K562 (cell line): ENCODE measurements at regions not wholly inside any gene's neighbourhood (a gene's known extent, or its start where the extent isn't known, plus 50 kb on each side); places are given as distances from the start of the nearest gene placed in this dataset.

Experiments
- ATAC-seq: fragments of 200-7000 bp; cut with Tn5 transposase; 3 replicates; pipeline ENCODE4 v1.9.1; 2020; ENCODE audit warnings: moderate library complexity
- BruUV-seq: library from RNA; stranded (reverse); fragments of 400-500 nt; replicated peaks from 2 replicates; lab custom pipeline; 2021; lab: Mats Ljungman, UMichigan
- CTCF ChIA-PET: fragments of 300-600 bp; formaldehyde crosslinking; extraction: SDS; loops from one replicate; lab custom pipeline; 2021; ENCODE audit warnings: low intra/inter-chr PET ratio; lab: Yijun Ruan, JAX
- POLR2A ChIA-PET: fragments of 300-600, 350-650 bp; sonication (Branson Sonifier 250); formaldehyde crosslinking; extraction: SDS; loops from one replicate; lab custom pipeline; 2021; ENCODE audit warnings: antibody characterized with exemption, inconsistent platforms; lab: Yijun Ruan, JAX
- DNase-seq, 4 experiments: peaks; one replicate each; pipeline versions ENCODE4 v3.0.0 to v3.0.0-alpha.2; 2011 to 2018; ENCODE audit warnings: low spot score in 3 of 4, mixed read lengths in 3 of 4; ENCODE audit errors: extremely low read depth in 1 of 4
- FAIRE-seq: peaks from 2 replicates; lab custom pipeline; 2011; peaks lifted over from hg19 to GRCh38; lab: Jason Lieb, UNC
- H2AFZ ChIP-seq: 2 replicates; pipeline ENCODE4 v1.6.0; 2011; ENCODE audit warnings: low read depth, low read length, control low read depth, inconsistent platforms
- H3K27ac ChIP-seq: fragments of 200-600 bp; 3 replicates; pipeline ENCODE4 v1.8.0; 2011; ENCODE audit warnings: low read depth, mild to moderate bottlenecking, control low read depth, inconsistent platforms, low read length, moderate library complexity, mixed read lengths; ENCODE audit errors: extremely low read depth
- H3K27me3 ChIP-seq, 2 experiments: fragments of 300-600 bp in 1 of 2; 2 replicates in 1 of 2; 3 replicates in 1 of 2; pipeline versions ENCODE4 v1.6.0 to v1.8.0; 2011; ENCODE audit warnings: inconsistent platforms in 2 of 2, low read length in 2 of 2, mild to moderate bottlenecking in 1 of 2, mixed read lengths in 1 of 2, moderate library complexity in 1 of 2; ENCODE audit not compliant: control insufficient read depth in 2 of 2, insufficient read depth in 2 of 2
- H3K36me3 ChIP-seq: fragments of 300-600 bp; 3 replicates; pipeline ENCODE4 v1.8.0; 2011; ENCODE audit warnings: mild to moderate bottlenecking, low read length, inconsistent platforms; ENCODE audit not compliant: control insufficient read depth, insufficient read depth
- H3K4me1 ChIP-seq, 2 experiments: fragments of 200-600 bp in 1 of 2; replicated peaks in 1 of 2; 2 replicates in 1 of 2; 3 replicates in 1 of 2; pipeline versions ENCODE4 v1.5.1 to v1.8.0; 2011; ENCODE audit warnings: inconsistent platforms in 2 of 2, low read length in 2 of 2, mild to moderate bottlenecking in 1 of 2, mixed read lengths in 1 of 2, moderate library complexity in 1 of 2; ENCODE audit not compliant: control insufficient read depth in 2 of 2, insufficient read depth in 2 of 2
- H3K4me2 ChIP-seq: 2 replicates; pipeline ENCODE4 v1.6.1; 2011; ENCODE audit warnings: low read length, control low read depth, inconsistent platforms, mixed read lengths; ENCODE audit not compliant: insufficient read depth
- H3K4me3 ChIP-seq: fragments of 200-600 bp; sonication (generic), shearing (Covaris generic); 2 replicates; pipeline ENCODE4 v1.5.1; 2016; ENCODE audit warnings: control low read depth, inconsistent platforms
- H3K79me2 ChIP-seq: fragments of 200-600 bp; 3 replicates; pipeline ENCODE4 v1.8.0; 2011; ENCODE audit warnings: low read length, inconsistent platforms; ENCODE audit not compliant: control insufficient read depth, insufficient read depth
- H3K9ac ChIP-seq, 2 experiments: 2 replicates each; pipeline versions ENCODE4 v1.6.0 to v1.6.1; 2011; ENCODE audit warnings: low read depth in 2 of 2, low read length in 2 of 2, control low read depth in 1 of 2, inconsistent platforms in 1 of 2, mild to moderate bottlenecking in 1 of 2, mixed read lengths in 1 of 2; ENCODE audit not compliant: insufficient read depth in 1 of 2
- H3K9me1 ChIP-seq: one replicate; pipeline ENCODE4 v1.6.0; 2011; ENCODE audit warnings: inconsistent platforms, mild to moderate bottlenecking, low read length, moderate library complexity; ENCODE audit not compliant: control insufficient read depth, insufficient read depth
- H3K9me3 ChIP-seq: replicated peaks from 2 replicates; pipeline ENCODE4 v1.5.1; 2011; ENCODE audit warnings: low read depth, low read length, inconsistent platforms; ENCODE audit not compliant: control insufficient read depth, insufficient read depth
- H4K20me1 ChIP-seq: replicated peaks from 2 replicates; pipeline ENCODE4 v1.6.1; 2011; ENCODE audit warnings: low read length, inconsistent platforms, mixed read lengths; ENCODE audit not compliant: control insufficient read depth, insufficient read depth
- CCNT2 ChIP-seq: IDR thresholded peaks from 2 replicates; pipeline ENCODE4 v1.6.1; 2011; ENCODE audit warnings: borderline replicate concordance, low read depth, mild to moderate bottlenecking, moderate library complexity, mixed read lengths, low read length; ENCODE audit not compliant: insufficient read length; ENCODE audit errors: extremely low read depth
- EP300 ChIP-seq: IDR thresholded peaks from 2 replicates; pipeline ENCODE4 v1.6.1; 2012; ENCODE audit warnings: low read length, improper control_type of control experiment
- FOXA1 ChIP-seq: fragments of 450-650 bp; IDR thresholded peaks from 2 replicates; pipeline ENCODE4 v1.6.1; 2016; ENCODE audit warnings: mild to moderate bottlenecking, borderline replicate concordance
- MCM3 ChIP-seq: fragments of 450-650 bp; IDR thresholded peaks from 2 replicates; pipeline ENCODE4 v1.6.1; 2016
- MEIS2 ChIP-seq: fragments of 450-650 bp; IDR thresholded peaks from 2 replicates; pipeline ENCODE4 v1.6.1; 2014; ENCODE audit warnings: mild to moderate bottlenecking; ENCODE audit not compliant: partially characterized antibody
- MYBL2 ChIP-seq, 2 experiments: fragments of 450-650 bp in 1 of 2; sonication (generic) in 1 of 2; formaldehyde crosslinking in 1 of 2; IDR thresholded peaks; 2 replicates each; pipeline versions ENCODE4 v1.6.1 to v1.8.1; 2017 to 2022; ENCODE audit warnings: borderline replicate concordance in 1 of 2, inconsistent platforms in 1 of 2, low read depth in 1 of 2, mild to moderate bottlenecking in 1 of 2, missing genetic modification reagents in 1 of 2, moderate library complexity in 1 of 2
- NFE2L1 ChIP-seq: fragments of 450-650 bp; IDR thresholded peaks from 2 replicates; pipeline ENCODE4 v1.6.1; 2016; ENCODE audit warnings: missing genetic modification characterization, low read depth, mild to moderate bottlenecking, missing compliant biosample characterization, moderate library complexity, borderline replicate concordance
- NR1H2 ChIP-seq: sonication (generic); formaldehyde crosslinking; IDR thresholded peaks from 2 replicates; pipeline ENCODE4 v1.4.0; 2020; ENCODE audit warnings: mild to moderate bottlenecking, missing genetic modification reagents
- POU5F1 ChIP-seq: fragments of 150-350 bp; IDR thresholded peaks from 2 replicates; pipeline ENCODE4 v1.6.1; 2014; ENCODE audit warnings: borderline replicate concordance, low read length, low read depth, mild to moderate bottlenecking; ENCODE audit not compliant: partially characterized antibody
- RBM17 ChIP-seq: fragments of 200-400 bp; formaldehyde crosslinking; IDR thresholded peaks from 2 replicates; pipeline ENCODE4 v1.6.1; 2017; ENCODE audit warnings: low read depth, mild to moderate bottlenecking, low read length, borderline replicate concordance
- RBM39 ChIP-seq: fragments of 200-400 bp; formaldehyde crosslinking; optimal IDR thresholded peaks from 2 replicates; pipeline ENCODE3; 2018; ENCODE audit warnings: low read depth, low read length
- SIX5 ChIP-seq, 2 experiments: IDR thresholded peaks; 2 replicates each; pipeline ENCODE4 v1.6.1; 2011; ENCODE audit warnings: low read length in 2 of 2, borderline replicate concordance in 1 of 2, low read depth in 1 of 2, mild to moderate bottlenecking in 1 of 2, moderate library complexity in 1 of 2; ENCODE audit not compliant: insufficient read depth in 1 of 2
- TSC22D4 ChIP-seq: fragments of 450-650 bp; IDR thresholded peaks from 2 replicates; pipeline ENCODE4 v1.6.1; 2016; ENCODE audit warnings: missing genetic modification characterization, missing biosample characterization, control low read depth
- WGBS: fragments of 100-300 bp; shearing (Covaris generic); methylation state at CpG from one replicate; pipeline ENCODE4 v1.1.6; 2016; ENCODE audit warnings: low coverage, mixed read lengths; ENCODE audit not compliant: insufficient coverage; ENCODE audit errors: missing lambda C conversion rate; 5-methylcytosine and 5-hydroxymethylcytosine counted together
- in situ Hi-C: fragments of 300-500 bp; cut with MboI; formaldehyde crosslinking; loops from 4 replicates; pipeline ENCODE4 v1.15.0; 2018; ENCODE audit warnings: inconsistent platforms, mixed read lengths
- intact Hi-C: fragments of 100-400 bp; cut with micrococcal nuclease; formaldehyde crosslinking; loops from 2 replicates; pipeline ENCODE4 v1.14.2; 2022
- TF ChIP-seq, protein P1 (sequence below): sonication (generic); formaldehyde crosslinking; IDR thresholded peaks from 2 replicates; pipeline ENCODE4 v1.8.0; 2023; ENCODE audit warnings: mild to moderate bottlenecking, missing genetic modification reagents

- H4K20me1 ChIP-seq, result no peaks in the 10 kb centered on the region
- H3K9me3 ChIP-seq, result no peaks in the 10 kb centered on the region
- H3K79me2 ChIP-seq, result no peaks in the 10 kb centered on the region
- in situ Hi-C loops, result no loop called here
- no peak for ATAC-seq
- no peak overlapping the region for H3K9ac ChIP-seq
- H3K27me3 ChIP-seq, result no peaks in the 10 kb centered on the region
- intact Hi-C loops, result no loop called here
- H3K27ac ChIP-seq, result no peak overlapping the region
- WGBS, result 3% methylated on average over 3 of the region's 3 CpGs
- no TSS peak for BruUV-seq
- TF ChIP-seq RBM39, result no peak
- no peak for TF ChIP-seq FOXA1
- no peak for TF ChIP-seq MEIS2
- TF ChIP-seq MYBL2 (IDR thresholded peaks at IDR 0.05; ENCODE audit: low read depth), result no peak
- TF ChIP-seq MYBL2 (CRISPR knock-in tag; IDR thresholded peaks at IDR 0.05; ENCODE audit: borderline replicate concordance), result no peak
- no peak for TF ChIP-seq POU5F1
- TF ChIP-seq RBM17, result no peak
- TF ChIP-seq, all 486 proteins: peak for 0
- H3K9me1 ChIP-seq, result no peaks in the 10 kb centered on the region
- FAIRE-seq (no peak), DNase-seq (no peak)
- POLR2A ChIA-PET, result no interaction called here
- H3K4me2 ChIP-seq, result no peak overlapping the region
- H3K4me1 ChIP-seq, result no peaks in the 10 kb centered on the region
- CTCF ChIA-PET, result no interaction called here
- no peak overlapping the region for H2AFZ ChIP-seq
- H3K4me3 ChIP-seq, result no peak overlapping the region
- no peaks in the 10 kb centered on the region for H3K36me3 ChIP-seq
Measured at GRCh38 chr13:65623148-65623547, 1607.0 kb downstream of the PCDH9 start.

GRCh38 chr13:65615506-65615905, 1614.6 kb downstream of the PCDH9 start:
- no peaks in the 10 kb centered on the region for H3K9me3 ChIP-seq
- no peaks in the 10 kb centered on the region for H3K4me1 ChIP-seq
- no peak overlapping the region for H3K27ac ChIP-seq
- CTCF ChIA-PET, result no interaction called here
- WGBS, result 0% methylated on average over 3 of the region's 3 CpGs
- no peak for FAIRE-seq
- H4K20me1 ChIP-seq, result no peaks in the 10 kb centered on the region
- H3K9me1 ChIP-seq, result no peaks in the 10 kb centered on the region
- no peak overlapping the region for H3K9ac ChIP-seq
- no peaks in the 10 kb centered on the region for H3K79me2 ChIP-seq
- no TSS peak for BruUV-seq
- in situ Hi-C loops (no loop called here), intact Hi-C loops (no loop called here)
- no peak for ATAC-seq
- H3K36me3 ChIP-seq, result no peaks in the 10 kb centered on the region
- no peak overlapping the region for H3K4me2 ChIP-seq
- POLR2A ChIA-PET, result no interaction called here
- no peak overlapping the region for H2AFZ ChIP-seq
- no peaks in the 10 kb centered on the region for H3K27me3 ChIP-seq
- DNase-seq, result no peak
- no peak overlapping the region for H3K4me3 ChIP-seq
- TF ChIP-seq CCNT2 (no peak), TSC22D4 (no peak), EP300 (no peak), SIX5 (IDR thresholded peaks at IDR 0.05; ENCODE audit: borderline replicate concordance in 1 of 2, insufficient read depth in 1 of 2, low read depth in 1 of 2, low read length in 2 of 2) (no peak), NR1H2 (CRISPR knock-in tag) (no peak), NFE2L1 (tag) (no peak), MCM3 (no peak)
- TF ChIP-seq, protein P1, sequence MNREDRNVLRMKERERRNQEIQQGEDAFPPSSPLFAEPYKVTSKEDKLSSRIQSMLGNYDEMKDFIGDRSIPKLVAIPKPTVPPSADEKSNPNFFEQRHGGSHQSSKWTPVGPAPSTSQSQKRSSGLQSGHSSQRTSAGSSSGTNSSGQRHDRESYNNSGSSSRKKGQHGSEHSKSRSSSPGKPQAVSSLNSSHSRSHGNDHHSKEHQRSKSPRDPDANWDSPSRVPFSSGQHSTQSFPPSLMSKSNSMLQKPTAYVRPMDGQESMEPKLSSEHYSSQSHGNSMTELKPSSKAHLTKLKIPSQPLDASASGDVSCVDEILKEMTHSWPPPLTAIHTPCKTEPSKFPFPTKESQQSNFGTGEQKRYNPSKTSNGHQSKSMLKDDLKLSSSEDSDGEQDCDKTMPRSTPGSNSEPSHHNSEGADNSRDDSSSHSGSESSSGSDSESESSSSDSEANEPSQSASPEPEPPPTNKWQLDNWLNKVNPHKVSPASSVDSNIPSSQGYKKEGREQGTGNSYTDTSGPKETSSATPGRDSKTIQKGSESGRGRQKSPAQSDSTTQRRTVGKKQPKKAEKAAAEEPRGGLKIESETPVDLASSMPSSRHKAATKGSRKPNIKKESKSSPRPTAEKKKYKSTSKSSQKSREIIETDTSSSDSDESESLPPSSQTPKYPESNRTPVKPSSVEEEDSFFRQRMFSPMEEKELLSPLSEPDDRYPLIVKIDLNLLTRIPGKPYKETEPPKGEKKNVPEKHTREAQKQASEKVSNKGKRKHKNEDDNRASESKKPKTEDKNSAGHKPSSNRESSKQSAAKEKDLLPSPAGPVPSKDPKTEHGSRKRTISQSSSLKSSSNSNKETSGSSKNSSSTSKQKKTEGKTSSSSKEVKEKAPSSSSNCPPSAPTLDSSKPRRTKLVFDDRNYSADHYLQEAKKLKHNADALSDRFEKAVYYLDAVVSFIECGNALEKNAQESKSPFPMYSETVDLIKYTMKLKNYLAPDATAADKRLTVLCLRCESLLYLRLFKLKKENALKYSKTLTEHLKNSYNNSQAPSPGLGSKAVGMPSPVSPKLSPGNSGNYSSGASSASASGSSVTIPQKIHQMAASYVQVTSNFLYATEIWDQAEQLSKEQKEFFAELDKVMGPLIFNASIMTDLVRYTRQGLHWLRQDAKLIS, result no peak
